Aorta (tissue), 5 donors: ENCODE measurements at regions not wholly inside any gene's neighbourhood (a gene's known extent, or its start where the extent isn't known, plus 50 kb on each side); places are given as distances from the start of the nearest gene placed in this dataset.
A peak's percentile ranks its signal among the peaks of the same experiment; 100 is the strongest.

ENCODE experiments used
- ATAC-seq: fragments of 200-7000 bp; cut with Tn5 transposase; one replicate; pipeline ENCODE4 v1.9.1; 2022; ENCODE audit warnings: moderate library complexity; ENCODE audit not compliant: low FRiP score
- DNase-seq, 2 donors: peaks; one replicate each; pipeline ENCODE4 v3.0.0-alpha.2; 2020
- H3K27ac ChIP-seq, 2 donors: one replicate each; pipeline ENCODE4 v1.5.1; 2013; ENCODE audit warnings: low read length in 2 of 2, mild to moderate bottlenecking in 2 of 2, moderate library complexity in 2 of 2, control low read depth in 1 of 2, inconsistent platforms in 1 of 2, low read depth in 1 of 2
- H3K27me3 ChIP-seq, 2 donors: one replicate each; pipeline ENCODE4 v1.6.1; 2013; ENCODE audit warnings: control low read depth in 1 of 2, low read length in 1 of 2, mild to moderate bottlenecking in 1 of 2, moderate library complexity in 1 of 2; ENCODE audit not compliant: insufficient read depth in 2 of 2, control insufficient read depth in 1 of 2
- H3K36me3 ChIP-seq, 2 donors: one replicate each; pipeline ENCODE4 v1.6.1; 2013; ENCODE audit warnings: control low read depth in 1 of 2, low read length in 1 of 2, mild to moderate bottlenecking in 1 of 2; ENCODE audit not compliant: insufficient read depth in 2 of 2, control insufficient read depth in 1 of 2
- H3K4me1 ChIP-seq, 2 donors: one replicate each; pipeline ENCODE4 v1.6.1; 2013; ENCODE audit warnings: low read length in 2 of 2, control low read depth in 1 of 2, mild to moderate bottlenecking in 1 of 2, moderate library complexity in 1 of 2; ENCODE audit not compliant: insufficient read depth in 2 of 2, control insufficient read depth in 1 of 2
- H3K4me3 ChIP-seq, 2 donors: one replicate each; pipeline ENCODE4 v1.5.1; 2013; ENCODE audit warnings: low read length in 2 of 2, control low read depth in 1 of 2, mild to moderate bottlenecking in 1 of 2
- H3K9me3 ChIP-seq: one replicate; pipeline ENCODE4 v1.6.1; 2013; ENCODE audit warnings: mild to moderate bottlenecking, low read length; ENCODE audit not compliant: control insufficient read depth
- WGBS, 2 donors: extraction: QIAGEN DNeasy Blood & Tissue Kit; methylation state at CpG; one replicate each; pipeline ENCODE4 v1.1.7; 2013; 5-methylcytosine and 5-hydroxymethylcytosine counted together
- intact Hi-C, 2 donors: fragments of 100-400 bp; cut with DNase I; formaldehyde crosslinking; loops; one replicate each; pipeline versions ENCODE4 v1.14.2 to v1.15.0; 2022
- donor health status: healthy with polysubstance abuse.
- donor health status: Bipolar disorder and iron deficiency.
- donor health status: DM: no; HTN: no; CAD: no.
- donor health status: DM: no; HTN: no; CAD: no.
- donor health status: DM: yes; HTN: yes; CAD: no.

DNA sequence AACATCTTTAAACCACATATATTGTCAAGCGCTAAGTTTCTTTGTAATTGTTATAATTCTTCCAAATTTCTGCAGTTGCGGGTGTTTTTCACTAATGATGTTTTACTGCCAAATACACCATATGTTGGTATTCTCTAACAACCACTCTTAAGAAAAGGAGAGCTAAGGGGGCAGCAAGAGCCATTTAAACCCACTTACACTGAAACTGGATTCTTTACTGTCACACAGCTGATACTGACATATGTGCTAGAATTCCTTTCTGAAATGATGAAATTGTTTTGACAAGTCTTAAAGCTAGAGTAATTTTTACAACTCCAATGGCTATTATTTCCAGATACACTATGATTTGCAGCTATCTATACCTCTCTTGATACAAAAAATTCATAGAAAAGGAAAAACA, 483.1 kb downstream of the CDH11 start:
- intact Hi-C loops, result no loop called here
- WGBS, 2 donors, result 96 to 98% methylated on average over 2 of the region's 2 CpGs
- no peak overlapping the region for H3K4me3 ChIP-seq
- ATAC-seq, result no peak
- H3K4me1 ChIP-seq, result no peaks in the 10 kb centered on the region
- H3K27me3 ChIP-seq, result no peaks in the 10 kb centered on the region
- H3K27ac ChIP-seq, result no peak overlapping the region
- no peak for DNase-seq
- H3K9me3 ChIP-seq, result no peaks in the 10 kb centered on the region
- H3K36me3 ChIP-seq, result no peaks in the 10 kb centered on the region

DNA sequence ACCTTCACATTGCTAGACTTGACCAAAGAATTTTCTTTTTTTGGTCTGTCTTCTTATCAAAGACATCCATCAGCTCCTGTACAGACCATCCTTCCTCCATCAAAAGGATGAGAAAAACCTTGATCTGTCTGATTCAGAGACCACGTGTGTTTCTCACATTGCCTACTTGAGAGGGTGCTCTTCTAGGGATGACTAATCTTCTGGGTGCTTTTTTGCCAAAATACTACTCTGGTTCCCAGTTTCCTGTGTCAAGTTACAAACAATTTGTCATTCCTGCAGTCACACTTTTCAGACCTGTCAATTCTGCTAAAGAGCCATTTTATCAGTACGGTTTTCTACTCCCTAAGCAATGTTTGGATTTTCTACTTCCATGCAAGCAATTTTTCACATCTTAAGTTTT, 492.2 kb downstream of the CDH11 start:
- ATAC-seq (no peak), DNase-seq (no peak)
- no peaks in the 10 kb centered on the region for H3K27me3 ChIP-seq
- 9 to 15% methylated on average over 2 of the region's 2 CpGs for WGBS, 2 donors
- intact Hi-C loops, result no loop called here
- no peaks in the 10 kb centered on the region for H3K9me3 ChIP-seq
- no peak overlapping the region for H3K4me3 ChIP-seq
- no peaks in the 10 kb centered on the region for H3K36me3 ChIP-seq
- no peak overlapping the region for H3K27ac ChIP-seq
- H3K4me1 ChIP-seq, result no peaks in the 10 kb centered on the region

DNA sequence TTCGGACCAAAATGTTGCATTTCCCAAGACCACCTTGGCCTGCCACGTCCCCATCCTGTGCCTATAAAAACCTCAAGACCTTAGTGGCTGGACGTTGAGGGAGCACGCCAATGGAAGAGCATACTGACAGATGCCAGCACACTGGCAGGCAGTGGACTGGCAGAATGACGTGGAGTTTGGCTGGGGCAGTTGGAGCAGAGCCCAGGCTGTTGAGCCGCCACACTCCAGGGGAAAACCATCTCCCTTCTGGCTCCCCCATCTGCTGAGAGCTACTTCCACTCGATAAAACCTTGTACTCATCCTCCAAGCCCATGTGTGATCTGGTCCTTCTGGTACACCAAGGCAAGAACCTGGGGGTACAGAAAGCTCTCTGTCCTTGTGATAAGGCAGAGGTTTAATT, 494.1 kb downstream of the CDH11 start:
- no peaks in the 10 kb centered on the region for H3K36me3 ChIP-seq
- H3K4me1 ChIP-seq, result no peaks in the 10 kb centered on the region
- WGBS, 2 donors, result 6 to 12% methylated on average over 7 of the region's 7 CpGs
- DNase-seq (peak; percentile 69 to 83), ATAC-seq (peak; percentile 59)
- no peaks in the 10 kb centered on the region for H3K27me3 ChIP-seq
- H3K9me3 ChIP-seq, result no peaks in the 10 kb centered on the region
- no peak overlapping the region for H3K27ac ChIP-seq
- intact Hi-C loops, result no loop called here
- no peak overlapping the region for H3K4me3 ChIP-seq

DNA sequence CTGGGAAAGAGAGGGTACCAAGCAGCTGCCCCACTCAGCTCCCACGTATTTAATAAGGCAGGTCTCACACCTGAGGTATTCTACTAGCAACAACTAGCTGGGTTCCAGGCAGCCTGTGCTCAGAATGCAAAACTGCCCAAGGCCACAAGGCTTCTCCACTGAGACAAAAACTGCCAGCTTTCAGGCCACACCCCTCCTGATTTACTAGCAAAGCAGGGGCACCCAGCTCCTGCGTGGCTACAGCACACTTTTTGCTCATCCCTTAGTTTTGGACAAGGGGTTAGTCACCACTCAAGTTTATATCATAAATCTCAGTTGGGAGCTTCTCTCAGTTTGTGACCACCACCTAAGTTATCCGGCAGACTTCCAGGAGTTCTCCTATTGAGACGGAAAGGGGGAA, 494.6 kb downstream of the CDH11 start:
- intact Hi-C loops, result no loop called here
- Histone ChIP-seq H3K4me3 (no peak overlapping the region), H3K9me3 (no peaks in the 10 kb centered on the region), H3K27me3 (no peaks in the 10 kb centered on the region), H3K36me3 (no peaks in the 10 kb centered on the region), H3K4me1 (no peaks in the 10 kb centered on the region), H3K27ac (no peak overlapping the region)
- ATAC-seq (no peak), DNase-seq (peak in 1 of 2 donors; percentile 36)
- WGBS, 2 donors, result 75 to 76% methylated on average over 4 of the region's 4 CpGs

DNA sequence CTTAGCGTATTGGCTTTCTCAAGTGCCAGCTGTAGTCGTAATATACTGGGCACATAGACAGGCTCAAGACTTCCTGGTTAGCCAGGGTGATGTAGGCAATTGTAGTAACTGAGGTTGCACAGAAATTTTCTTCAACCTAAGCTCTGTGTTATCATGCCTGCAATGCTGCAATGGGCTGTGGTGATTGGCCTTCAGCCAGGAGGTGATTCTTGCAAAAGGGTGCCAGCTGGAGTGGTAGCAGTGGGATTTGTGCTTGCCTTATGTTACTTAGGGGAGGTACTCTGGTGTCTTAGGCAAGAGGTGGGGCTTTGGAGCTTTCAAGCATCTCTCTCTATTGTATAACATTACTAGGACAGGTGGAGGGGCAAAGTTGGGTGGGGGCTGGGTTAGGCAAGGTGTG, 495.1 kb downstream of the CDH11 start:
- no peaks in the 10 kb centered on the region for H3K36me3 ChIP-seq
- H3K9me3 ChIP-seq, result no peaks in the 10 kb centered on the region
- no peak overlapping the region for H3K27ac ChIP-seq
- intact Hi-C loops, result no loop called here
- no peak overlapping the region for H3K4me3 ChIP-seq
- H3K27me3 ChIP-seq, result no peaks in the 10 kb centered on the region
- peak in 1 of 2 donors; percentile 21 for DNase-seq
- H3K4me1 ChIP-seq, result no peaks in the 10 kb centered on the region
- no peak for ATAC-seq
- 70 to 83% methylated on average over 2 of the region's 2 CpGs for WGBS, 2 donors

DNA sequence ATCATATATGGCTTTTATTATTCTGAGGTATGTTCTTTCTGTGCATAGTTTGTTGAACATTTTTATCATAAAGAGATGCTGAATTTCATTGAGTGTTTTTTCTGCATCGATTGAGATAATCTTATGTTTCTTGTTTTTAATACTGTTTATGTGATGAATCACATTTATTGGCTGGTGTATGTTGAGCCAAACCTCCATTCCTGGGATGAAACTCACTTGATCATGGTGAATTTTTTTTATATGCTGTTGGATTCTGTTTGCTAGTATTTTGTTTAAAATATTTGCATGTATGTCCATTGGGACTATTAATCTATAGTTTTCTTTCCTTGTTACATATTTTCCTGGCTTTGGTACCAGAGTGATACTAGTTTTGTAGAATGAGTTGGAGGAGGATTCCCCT, 500.2 kb downstream of the CDH11 start:
- H3K9me3 ChIP-seq, result no peaks in the 10 kb centered on the region
- H3K27me3 ChIP-seq, result no peaks in the 10 kb centered on the region
- DNase-seq (no peak), ATAC-seq (no peak)
- H3K4me1 ChIP-seq, result no peaks in the 10 kb centered on the region
- no peak overlapping the region for H3K27ac ChIP-seq
- no peaks in the 10 kb centered on the region for H3K36me3 ChIP-seq
- intact Hi-C loops, result no loop called here
- WGBS, 2 donors, result 58 to 72% methylated on average over 1 of the region's 1 CpG
- no peak overlapping the region for H3K4me3 ChIP-seq

DNA sequence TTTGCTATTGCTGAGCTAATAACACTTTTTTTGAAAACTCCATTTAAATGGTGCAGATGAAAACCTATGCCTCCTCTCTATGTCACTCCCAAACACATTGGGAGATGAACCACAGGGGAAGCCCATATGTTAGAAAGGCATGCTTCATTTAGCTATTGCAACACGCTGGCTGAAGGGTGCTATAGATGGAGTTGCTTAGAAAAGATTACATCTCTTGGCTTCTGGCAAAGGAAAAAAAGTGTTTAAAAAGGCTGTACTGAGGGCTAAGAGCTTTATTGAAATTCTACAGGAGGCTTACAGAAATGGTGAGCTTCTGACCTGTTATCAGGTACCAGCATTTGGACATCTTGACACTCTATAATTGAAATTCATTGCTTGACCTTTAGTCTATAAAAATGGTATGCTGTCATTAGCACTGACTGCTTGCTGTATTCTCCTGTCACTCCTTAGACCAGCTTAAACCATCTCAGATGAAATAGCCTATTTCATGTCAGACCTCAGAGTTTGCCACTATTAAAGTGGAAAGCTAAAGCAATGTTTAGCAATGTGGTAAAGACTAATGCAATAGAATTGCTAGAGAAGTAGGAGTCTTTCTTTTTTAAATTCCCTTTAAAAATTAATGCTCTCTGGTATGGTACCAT, 503.9 kb downstream of the CDH11 start:
- DNase-seq (no peak), ATAC-seq (no peak)
- Histone ChIP-seq H3K4me1 (no peaks in the 10 kb centered on the region), H3K27me3 (no peaks in the 10 kb centered on the region), H3K9me3 (no peaks in the 10 kb centered on the region), H3K36me3 (no peaks in the 10 kb centered on the region), H3K27ac (no peak overlapping the region), H3K4me3 (no peak overlapping the region)
- intact Hi-C loops, result no loop called here
- 92 to 97% methylated on average over 1 of the region's 1 CpG for WGBS, 2 donors

DNA sequence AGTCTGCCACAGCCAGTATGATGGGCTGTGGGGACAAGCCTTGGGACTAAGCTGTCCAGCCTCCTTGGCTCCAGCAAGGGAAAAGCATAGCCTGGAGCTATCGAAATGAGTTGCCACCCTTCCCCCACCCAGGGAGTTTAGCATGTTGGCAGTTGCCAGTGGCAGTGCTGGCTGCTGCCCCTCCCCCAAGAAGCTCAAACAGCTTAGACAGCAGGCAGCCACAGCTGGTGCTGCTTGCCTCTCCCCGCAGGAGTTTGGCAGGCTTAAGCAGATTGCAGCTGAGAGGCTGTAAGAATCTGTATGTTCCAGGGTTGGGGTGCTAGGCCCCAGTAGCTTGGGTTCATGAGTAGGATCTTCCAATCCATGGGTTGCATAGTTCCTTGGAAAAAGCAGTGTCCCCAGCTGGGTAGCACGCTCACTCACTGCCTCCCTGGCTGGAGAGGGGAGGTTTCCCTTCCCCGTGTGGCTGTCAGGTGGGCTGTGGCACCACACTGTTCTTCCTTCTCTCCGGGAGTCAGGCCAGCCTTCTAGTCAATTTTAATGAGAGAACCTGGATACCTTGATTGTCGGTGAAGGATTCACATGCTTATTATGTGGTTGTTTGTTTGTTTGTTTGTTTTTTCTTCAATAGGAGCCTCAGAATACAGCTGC, 506.1 kb downstream of the CDH11 start:
- no peak for ATAC-seq
- Histone ChIP-seq H3K9me3 (no peaks in the 10 kb centered on the region), H3K4me3 (no peak overlapping the region), H3K36me3 (no peaks in the 10 kb centered on the region), H3K27ac (no peak overlapping the region), H3K27me3 (no peaks in the 10 kb centered on the region), H3K4me1 (no peaks in the 10 kb centered on the region)
- 74 to 75% methylated on average over 6 of the region's 6 CpGs for WGBS, 2 donors
- peak in 1 of 2 donors; percentile 34 for DNase-seq
- intact Hi-C loops, result no loop called here

DNA sequence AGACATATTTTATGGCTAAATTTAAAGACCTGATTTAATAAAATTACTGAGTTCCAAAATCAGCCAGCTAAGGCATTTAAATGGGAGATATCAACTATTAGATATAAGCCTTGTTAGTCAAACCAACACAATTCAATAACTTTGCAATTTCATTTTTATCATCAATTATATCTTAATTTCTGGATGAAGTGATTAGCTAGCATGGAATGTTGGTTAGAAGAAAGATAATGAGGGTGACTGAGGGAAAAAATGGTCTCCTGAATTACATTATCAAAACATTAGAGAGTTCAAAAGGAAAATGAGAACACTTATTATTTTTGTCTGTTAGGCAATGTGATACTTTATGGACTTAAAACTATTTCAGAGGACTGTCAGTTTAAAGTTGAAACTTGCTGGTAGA, 525.7 kb downstream of the CDH11 start:
- DNase-seq (no peak), ATAC-seq (no peak)
- Histone ChIP-seq H3K27ac (no peak overlapping the region), H3K4me3 (no peak overlapping the region), H3K36me3 (no peaks in the 10 kb centered on the region), H3K4me1 (no peaks in the 10 kb centered on the region), H3K9me3 (no peaks in the 10 kb centered on the region), H3K27me3 (no peaks in the 10 kb centered on the region)
- intact Hi-C loops, result no loop called here
